ENCODE measurements at regions not wholly inside any gene's neighbourhood (a gene's known extent, or its start where the extent isn't known, plus 50 kb on each side); places are given as distances from the start of the nearest gene placed in this dataset.

GRCh38 chr9:1768561-1768960, 246.6 kb upstream of the SMARCA2 start:
- TF ChIP-seq POLR2A (IDR thresholded peaks at IDR 0.05; ENCODE audit: extremely low read depth, insufficient read length) = no peak
- TF ChIP-seq CTCF (IDR thresholded peaks at IDR 0.05; ENCODE audit: low read depth, low read length) = no peak
- no peak for TF ChIP-seq MYC (IDR thresholded peaks at IDR 0.05; ENCODE audit: low read depth, low read length)

Data from NB4 (cell line).